GM21360 (cell line): ENCODE measurements at regions not wholly inside any gene's neighbourhood (a gene's known extent, or its start where the extent isn't known, plus 50 kb on each side); places are given as distances from the start of the nearest gene placed in this dataset.
"Not testable (repeated sequence)": the region's sequence is repeated elsewhere in the genome, so short reads cannot be mapped to it uniquely, and the experiment has no call there.

Experiments
- ATAC-seq: cut with Tn5 transposase; IDR thresholded peaks from one replicate; pipeline ENCODE4 v1.9.1; 2021; ENCODE audit warnings: mild to moderate bottlenecking, moderate library complexity; ENCODE audit not compliant: unreplicated experiment

DNA sequence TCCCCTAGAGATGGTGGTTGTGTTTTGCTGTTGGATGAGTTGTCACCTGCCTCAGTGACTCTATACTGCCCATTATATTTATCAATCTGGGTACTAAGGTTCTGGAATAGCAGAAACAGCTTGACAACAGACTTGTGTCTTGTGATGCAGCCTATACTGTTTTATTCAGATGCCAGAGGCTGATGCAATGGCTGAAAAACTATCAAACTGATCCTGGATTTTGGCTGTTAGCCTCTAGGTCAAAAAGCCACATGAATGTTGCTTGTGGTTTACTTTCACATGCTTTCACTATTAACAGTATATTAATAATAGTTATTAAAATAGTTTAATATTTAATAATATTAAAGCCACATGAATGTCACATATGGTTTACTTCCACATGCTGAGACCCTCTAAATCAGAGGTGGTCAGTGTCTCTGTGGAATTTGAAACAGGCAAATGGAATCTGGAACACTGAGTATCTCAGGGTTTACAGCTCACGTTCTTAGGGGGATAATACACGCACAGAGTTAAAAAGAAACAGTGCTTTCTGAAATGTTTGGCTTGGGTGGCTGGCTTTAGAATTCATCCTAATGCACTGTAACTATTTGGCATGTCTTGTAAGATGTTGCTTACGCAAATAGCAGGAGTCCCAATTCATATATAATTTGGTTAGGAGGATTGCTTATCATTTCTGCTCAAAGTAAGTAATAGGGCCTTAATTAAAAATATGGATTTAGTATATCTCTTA lies 82.5 kb upstream of the LCORL start:
- no peak for ATAC-seq

DNA sequence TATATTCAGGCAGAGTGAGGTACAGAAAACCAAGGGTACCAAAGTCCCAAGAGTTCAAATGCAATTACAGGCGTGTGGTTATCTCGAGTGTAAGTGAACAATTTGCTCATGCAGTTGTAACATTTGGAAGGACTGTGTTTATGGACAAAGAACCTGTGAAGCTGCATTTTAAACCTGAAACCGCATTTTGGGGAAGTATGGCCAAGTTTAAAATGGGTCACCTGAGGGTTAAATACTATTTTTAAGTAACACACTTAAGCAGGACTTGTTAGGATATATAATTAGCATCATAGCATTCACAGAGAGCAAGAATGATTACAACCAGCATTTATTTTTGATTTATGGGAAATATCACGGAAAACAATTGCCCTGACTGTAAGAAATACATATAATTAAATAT lies 79.1 kb upstream of the LCORL start:
- peak; percentile 47 for ATAC-seq

DNA sequence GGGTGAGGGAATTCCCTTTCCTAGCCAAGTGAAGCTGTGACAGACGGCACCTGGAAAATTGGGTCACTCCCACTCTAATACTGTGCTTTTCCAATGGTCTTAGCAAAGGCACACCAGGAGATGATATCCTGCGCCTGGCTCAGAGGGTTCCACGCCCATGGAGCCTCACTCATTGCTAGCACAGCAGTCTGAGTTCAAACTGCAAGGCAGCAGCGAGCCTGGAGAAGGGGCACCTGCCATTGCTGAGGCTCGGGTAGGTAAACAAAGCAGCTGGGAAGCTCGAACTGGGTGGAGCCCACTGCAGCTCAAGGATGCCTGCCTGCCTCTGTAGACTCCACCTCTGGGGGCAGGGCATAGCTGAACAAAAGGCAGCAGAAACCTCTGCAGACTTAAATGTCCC lies 68.9 kb upstream of the LCORL start:
- not testable (repeated sequence) for ATAC-seq

DNA sequence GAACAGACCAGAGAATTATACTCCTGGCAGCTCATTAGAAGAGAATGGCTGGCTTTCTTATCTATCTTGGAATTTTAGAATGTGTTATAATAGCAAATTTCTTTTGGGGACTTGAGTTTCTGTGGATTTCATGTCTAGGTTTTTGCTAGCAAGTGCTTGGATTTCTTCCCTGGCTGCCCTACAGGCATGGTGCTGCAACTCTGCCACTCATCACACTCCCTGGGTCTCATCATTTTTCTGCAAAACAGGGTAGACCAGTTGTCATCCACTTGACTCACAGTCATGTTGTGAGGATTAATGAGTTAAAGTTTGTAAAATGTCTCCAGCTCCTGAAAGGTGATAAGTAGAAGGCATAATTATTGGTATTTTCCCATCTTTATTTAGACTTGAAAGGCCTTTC lies 60.7 kb upstream of the LCORL start:
- ATAC-seq: no peak

DNA sequence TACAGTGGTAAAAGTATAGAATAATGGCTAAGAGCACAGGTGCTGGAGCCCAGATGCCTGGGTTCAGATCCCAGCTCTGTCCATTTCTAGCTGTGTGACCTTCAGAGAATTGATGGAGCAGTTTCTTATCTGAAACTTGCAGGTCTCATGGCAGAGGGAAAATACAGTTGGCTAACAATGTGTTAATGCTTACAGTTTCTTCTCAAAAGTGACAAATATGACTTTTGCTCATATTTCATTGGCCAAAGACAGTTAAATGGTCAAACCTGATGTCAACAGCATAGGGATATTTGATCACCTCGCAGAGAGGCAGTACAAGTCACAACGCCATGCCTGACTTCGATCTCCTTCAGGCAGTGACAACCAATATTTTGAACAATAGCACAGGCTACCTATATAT lies 60.2 kb upstream of the LCORL start:
- ATAC-seq: no peak

DNA sequence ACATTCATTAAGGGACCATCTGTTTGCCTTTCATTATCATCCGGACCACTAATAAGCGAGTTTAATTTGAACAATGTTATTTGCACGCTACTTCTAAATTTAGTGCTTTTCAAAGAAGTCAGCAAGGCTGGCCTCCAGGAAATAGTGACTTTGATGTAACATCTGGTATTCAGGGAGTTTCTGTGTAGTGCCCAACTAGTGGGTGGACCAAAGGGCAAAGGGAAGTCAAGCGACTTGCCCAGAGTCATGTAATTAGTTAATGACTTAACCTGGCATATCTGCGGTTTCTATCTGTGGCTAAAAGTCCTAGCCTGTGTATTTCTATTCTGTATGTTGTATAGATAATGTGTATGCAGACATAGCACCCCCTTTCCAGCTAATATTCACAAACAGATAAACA lies 56.3 kb upstream of the LCORL start:
- ATAC-seq: no peak

DNA sequence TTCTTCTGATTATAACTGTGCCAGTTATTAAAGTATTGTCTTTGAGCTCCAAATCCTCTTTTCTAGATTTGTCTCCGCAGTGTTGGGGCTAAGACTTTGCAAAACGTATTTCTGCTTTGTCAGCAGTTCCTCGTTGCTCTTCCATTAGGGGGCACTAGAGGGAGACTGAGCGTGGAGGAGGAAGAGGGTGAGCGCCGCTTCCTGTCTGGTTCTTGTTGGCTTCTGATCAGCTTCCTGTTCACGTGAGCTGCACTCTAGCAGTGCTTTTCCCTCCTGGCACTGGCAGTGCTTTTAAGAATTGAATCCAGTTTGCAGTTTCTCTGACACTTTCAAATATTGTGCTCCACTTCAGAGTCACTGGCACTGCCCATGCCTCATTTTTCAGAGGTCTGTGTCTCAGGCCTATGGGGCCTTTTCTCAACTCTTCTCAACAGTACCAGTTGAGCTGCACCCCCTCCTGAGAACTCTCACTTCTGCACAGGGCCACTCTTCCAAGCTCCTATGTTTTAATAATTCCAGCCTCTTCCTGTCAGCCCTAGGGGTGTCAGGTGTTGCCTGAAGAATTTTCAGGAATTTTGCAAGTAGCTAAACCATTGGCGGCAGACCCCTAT lies 54.4 kb upstream of the LCORL start:
- ATAC-seq: peak; percentile 82

DNA sequence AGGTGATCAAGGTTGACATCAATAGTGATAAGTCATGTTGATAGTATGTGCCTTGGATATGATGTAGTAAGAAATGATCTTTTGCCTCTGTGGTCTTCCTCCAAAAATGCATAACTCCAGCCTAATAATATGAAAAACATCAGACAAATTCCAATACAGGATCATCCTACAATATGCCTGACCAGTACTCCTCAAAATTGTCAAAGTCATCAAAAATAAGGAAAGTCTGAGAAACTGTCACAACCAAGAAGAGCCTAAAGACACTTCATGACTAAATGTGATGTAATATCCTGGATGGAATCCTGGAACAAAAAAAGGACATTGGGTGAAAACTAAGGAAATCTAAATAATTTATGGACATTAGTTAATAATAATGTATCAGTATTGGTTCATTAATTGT lies 50.3 kb upstream of the LCORL start:
- ATAC-seq: no peak
